Left colon (tissue), 2 donors: ENCODE measurements at regions not wholly inside any gene's neighbourhood (a gene's known extent, or its start where the extent isn't known, plus 50 kb on each side); places are given as distances from the start of the nearest gene placed in this dataset.
"Not testable (repeated sequence)": the region's sequence is repeated elsewhere in the genome, so short reads cannot be mapped to it uniquely, and the experiment has no call there.

ENCODE experiments used
- ATAC-seq: fragments of 200-7000 bp; cut with Tn5 transposase; one replicate; pipeline ENCODE4 v1.9.1; 2020; ENCODE audit warnings: mild to moderate bottlenecking, moderate library complexity
- DNase-seq, 2 donors: peaks; one replicate each; pipeline ENCODE4 v3.0.0-alpha.2; 2020
- intact Hi-C, 2 donors: fragments of 100-400 bp; cut with DNase I in 1 of 2; cut with micrococcal nuclease in 1 of 2; formaldehyde crosslinking; loops; one replicate each; pipeline versions ENCODE4 v1.11.2 to v1.14.0; 2022; cut with DNase I, micrococcal nuclease
- donor health status: DM: no; HTN: no; CAD: no.
- donor health status: DM: yes; HTN: yes; CAD: no.

- intact Hi-C loops, result no loop called here
- DNase-seq, result no peak
- ATAC-seq, result no peak
These were observed 233.4 kb downstream of the ARHGAP12 start for GRCh38 chr10:31694929-31695837.

- DNase-seq, result no peak
- no peak for ATAC-seq
- intact Hi-C loops, result no loop called here
These were observed 234.4 kb downstream of the ARHGAP12 start for GRCh38 chr10:31694126-31694685.

DNA sequence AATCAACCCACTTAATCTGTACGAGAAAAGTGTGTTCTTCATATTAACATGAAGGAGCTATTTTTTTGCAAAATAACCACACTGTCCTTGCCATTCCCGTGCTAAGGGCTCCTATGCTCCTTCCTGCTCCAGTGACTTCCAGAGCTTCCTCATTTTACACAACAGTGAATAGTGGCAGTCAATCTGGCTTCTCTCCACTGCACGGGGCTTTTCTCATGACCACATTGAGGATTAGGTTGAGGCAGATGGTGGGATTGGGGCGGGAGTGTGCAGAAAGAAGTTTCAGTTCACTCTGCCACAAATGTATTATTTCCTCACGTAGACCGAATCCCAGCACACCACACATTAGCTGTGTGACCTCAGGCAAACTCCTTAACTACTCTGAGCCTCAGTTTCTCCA is 235.1 kb downstream of the ARHGAP12 start:
- ATAC-seq, result no peak
- intact Hi-C loops, result no loop called here
- no peak for DNase-seq

GRCh38 chr10:31689233-31689632 is 239.4 kb downstream of the ARHGAP12 start:
- no peak for DNase-seq
- intact Hi-C loops, result no loop called here
- no peak for ATAC-seq

GRCh38 chr10:31687663-31688482 is 240.8 kb downstream of the ARHGAP12 start:
- intact Hi-C loops, result no loop called here
- ATAC-seq, result no peak
- no peak for DNase-seq

- intact Hi-C loops, result no loop called here
- no peak for ATAC-seq
- DNase-seq, result no peak
These were observed 242.0 kb downstream of the ARHGAP12 start for GRCh38 chr10:31686599-31686998.

GRCh38 chr10:31683682-31684081 is 244.9 kb downstream of the ARHGAP12 start:
- intact Hi-C loops, result no loop called here
- DNase-seq (no peak), ATAC-seq (no peak)

DNA sequence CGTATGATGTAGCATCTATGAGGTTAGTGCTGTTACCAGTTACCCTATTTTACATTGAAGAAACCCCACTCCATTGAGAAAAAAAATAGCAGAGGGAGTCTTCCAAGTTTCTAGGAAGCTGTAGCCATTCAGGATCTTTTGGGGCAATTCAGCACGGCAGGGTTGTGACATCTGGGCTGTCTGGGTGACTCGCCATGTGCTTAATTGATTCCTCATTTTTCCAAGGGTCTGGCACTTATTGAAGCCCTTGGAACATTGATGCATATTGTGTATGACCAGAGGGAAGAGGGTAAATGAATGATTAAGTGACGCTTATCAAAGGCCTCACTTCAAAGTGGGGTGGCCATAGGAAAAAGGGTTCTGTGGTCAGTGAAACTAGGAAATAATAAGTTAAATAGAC is 248.7 kb downstream of the ARHGAP12 start:
- no peak for ATAC-seq
- intact Hi-C loops, result no loop called here

DNA sequence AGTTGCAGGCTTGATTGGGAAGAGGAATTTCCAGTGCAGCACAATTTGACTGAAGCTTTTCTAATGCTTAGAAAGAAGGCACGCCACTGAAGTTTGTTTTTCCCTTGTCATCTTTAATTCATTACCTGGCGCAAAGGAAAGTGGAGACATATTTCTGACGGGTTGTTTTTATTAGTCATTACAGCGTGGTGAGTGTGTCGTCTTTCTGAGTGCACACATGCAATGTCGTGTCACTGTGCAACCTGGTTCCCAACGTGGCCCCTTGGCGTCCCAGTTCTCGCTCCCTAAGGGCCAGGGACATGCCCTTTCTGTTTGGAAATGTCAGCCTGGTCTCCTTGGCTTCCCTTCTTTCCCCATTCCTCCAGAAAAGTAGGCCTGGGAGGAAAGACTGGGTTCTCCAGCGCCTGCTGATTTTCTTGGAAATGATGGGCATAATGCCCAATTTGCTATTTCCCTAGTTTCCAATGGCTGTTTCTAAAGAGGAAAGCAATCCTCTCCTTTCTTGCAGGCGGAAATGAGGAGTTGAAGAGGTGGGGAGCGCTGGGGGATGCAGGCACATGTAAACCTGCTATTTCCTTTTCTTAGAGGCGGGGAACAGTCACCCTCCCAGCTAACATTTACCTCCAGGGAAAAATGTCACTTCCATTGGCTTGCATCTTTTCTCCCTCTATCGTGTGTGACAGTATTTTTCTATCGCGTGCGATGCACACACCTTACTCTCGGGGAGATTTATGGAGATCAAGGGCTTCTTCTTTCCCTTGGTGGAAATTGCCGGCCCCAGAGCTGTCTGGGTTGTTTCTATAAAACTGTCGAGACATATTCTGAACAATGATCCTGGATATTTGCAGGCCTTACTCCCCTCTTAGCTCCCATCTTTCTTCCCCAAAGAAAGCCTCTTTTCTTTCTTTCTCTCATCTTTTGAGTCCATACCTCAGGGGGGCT is 249.8 kb downstream of the ARHGAP12 start:
- ATAC-seq, result no peak
- intact Hi-C loops, result no loop called here

More for the DNA sequence above, 248.7 kb downstream of the ARHGAP12 start:
- DNase-seq, result no peak

DNA sequence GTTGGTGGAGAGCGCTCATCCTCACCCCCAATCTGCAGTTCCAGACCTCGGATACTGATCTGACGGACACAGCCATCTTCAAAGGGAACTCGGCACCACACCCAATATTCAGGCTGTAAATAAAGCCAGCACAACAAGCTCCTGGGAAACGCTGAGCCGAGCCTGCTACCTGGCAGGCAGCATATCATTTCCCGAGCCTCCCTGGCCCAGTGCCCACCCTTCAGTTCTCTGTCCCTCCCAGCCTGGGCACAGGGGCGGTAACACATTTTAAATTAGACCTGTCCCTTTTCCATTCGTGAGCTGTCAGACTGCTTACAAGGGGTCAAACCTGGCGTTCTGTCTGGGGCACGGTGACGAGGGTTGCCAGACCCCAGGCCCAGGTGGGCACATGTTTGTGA is 250.5 kb downstream of the ARHGAP12 start:
- ATAC-seq (no peak), DNase-seq (no peak)
- intact Hi-C loops, result no loop called here

More for the DNA sequence above, 249.8 kb downstream of the ARHGAP12 start:
- DNase-seq, result no peak

GRCh38 chr10:31677195-31678138 is 251.2 kb downstream of the ARHGAP12 start:
- DNase-seq (no peak), ATAC-seq (no peak)
- intact Hi-C loops, result no loop called here

DNA sequence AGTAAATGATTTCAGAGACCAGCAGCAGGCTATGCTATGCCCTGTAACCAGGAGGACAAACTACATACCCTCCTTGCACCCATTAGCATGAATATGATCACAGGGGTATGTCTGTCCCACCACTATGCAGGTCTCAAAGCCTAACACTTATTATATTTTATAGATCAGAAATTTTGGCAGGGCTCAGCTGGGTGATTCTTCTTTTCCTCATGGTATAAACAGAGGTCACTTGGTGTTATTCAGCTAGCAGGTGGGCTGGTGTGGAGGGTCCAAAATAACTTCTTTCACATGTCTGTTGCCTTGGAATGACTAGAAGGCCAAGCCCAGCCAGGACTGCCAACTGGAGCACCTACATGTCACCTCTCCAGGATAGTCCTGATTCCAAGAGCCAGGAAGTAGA is 252.9 kb downstream of the ARHGAP12 start:
- DNase-seq, result no peak
- intact Hi-C loops, result no loop called here
- ATAC-seq, result no peak

- intact Hi-C loops, result no loop called here
- no peak for DNase-seq
- no peak for ATAC-seq
These were observed 259.3 kb downstream of the ARHGAP12 start for GRCh38 chr10:31669357-31669756.

DNA sequence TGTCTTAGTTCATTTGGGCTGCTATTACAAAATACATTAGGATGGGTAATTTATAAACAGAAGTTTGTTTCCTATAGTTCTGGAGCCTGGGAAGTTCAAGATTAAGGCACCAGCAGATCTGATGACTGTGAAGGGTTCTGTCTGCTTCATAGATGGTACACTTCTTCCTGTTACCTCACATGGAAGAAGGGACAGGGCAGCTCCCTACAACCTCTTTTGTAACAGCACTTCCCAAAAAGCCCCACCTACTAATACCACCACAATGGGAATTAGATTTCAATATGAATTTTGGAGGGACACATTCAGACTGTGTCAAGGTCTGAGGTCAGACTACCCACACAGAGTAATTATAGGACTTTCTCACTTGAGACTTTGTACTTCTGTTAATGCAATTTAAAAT is 260.3 kb downstream of the ARHGAP12 start:
- intact Hi-C loops, result no loop called here
- ATAC-seq (no peak), DNase-seq (no peak)

GRCh38 chr10:31665764-31666279 is 262.8 kb downstream of the ARHGAP12 start:
- ATAC-seq, DNase-seq, intact Hi-C loops: not testable (repeated sequence)

DNA sequence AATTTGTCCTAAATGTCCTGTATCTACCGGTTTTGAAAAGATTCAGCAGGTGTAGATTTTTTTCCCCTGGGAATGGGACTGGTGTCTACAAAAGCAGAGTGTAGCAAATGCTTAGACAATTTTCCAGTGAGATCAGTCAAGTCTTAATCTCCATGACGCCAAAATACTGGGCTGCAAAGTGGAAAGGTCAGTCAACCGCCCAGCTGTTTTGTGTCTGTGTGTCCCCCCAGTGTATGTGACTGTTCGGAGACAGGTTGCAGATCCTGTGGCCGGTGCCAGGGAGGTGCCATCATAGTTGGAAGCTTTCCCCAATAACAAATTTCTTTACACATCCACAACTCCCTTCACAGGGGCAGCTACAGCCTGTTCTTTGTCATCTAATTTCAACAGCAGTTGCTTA is 263.8 kb downstream of the ARHGAP12 start:
- intact Hi-C loops, result no loop called here
- DNase-seq (peak in 1 of 2 donors; percentile 39), ATAC-seq (no peak)

DNA sequence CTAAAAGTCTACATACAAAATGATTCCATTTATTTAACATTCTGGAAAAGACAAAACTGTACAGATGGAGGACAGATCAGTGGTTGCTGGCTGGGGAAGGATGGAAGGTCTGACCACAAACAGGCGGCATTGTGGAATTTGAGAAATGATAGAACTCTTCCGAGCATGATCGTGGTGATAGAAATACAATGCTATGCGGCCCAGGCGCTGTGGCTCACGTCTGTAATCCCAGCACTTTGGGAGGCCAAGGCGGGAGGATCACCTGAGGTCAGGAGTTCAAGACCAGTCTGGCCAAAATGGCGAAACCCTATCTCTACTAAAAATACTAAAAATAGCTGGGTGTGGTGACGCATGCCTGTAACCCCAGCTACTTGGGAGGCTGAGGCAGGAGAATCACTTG is 264.6 kb downstream of the ARHGAP12 start:
- ATAC-seq, DNase-seq, intact Hi-C loops: not testable (repeated sequence)
